Spleen (tissue), 11 donors: ENCODE measurements at regions not wholly inside any gene's neighbourhood (a gene's known extent, or its start where the extent isn't known, plus 50 kb on each side); places are given as distances from the start of the nearest gene placed in this dataset.

Experiments
- DNase-seq: peaks from one replicate; pipeline ENCODE4 v3.0.0-alpha.2; 2020
- H3K27ac ChIP-seq, 8 donors: fragments of 200-600 bp; sonication (generic) in 7 of 8; 1 replicate in 4 of 8; 2 replicates in 4 of 8; pipeline versions ENCODE4 v1.5.0 to v1.8.0; 2016 to 2021; ENCODE audit warnings: inconsistent platforms in 4 of 8, mild to moderate bottlenecking in 4 of 8, moderate library complexity in 1 of 8
- H3K27me3 ChIP-seq, 7 donors: fragments of 200-600 bp; sonication (generic) in 6 of 7; replicated peaks in 1 of 7; 1 replicate in 4 of 7; 2 replicates in 3 of 7; pipeline versions ENCODE4 v1.5.0 to v1.8.0; 2016 to 2021; ENCODE audit warnings: inconsistent platforms in 3 of 7, mild to moderate bottlenecking in 1 of 7
- H3K36me3 ChIP-seq, 6 donors: fragments of 200-600 bp; sonication (generic) in 5 of 6; 1 replicate in 4 of 6; 2 replicates in 2 of 6; pipeline versions ENCODE4 v1.5.0 to v1.8.0; 2016 to 2021; ENCODE audit warnings: inconsistent platforms in 2 of 6
- H3K4me1 ChIP-seq, 6 donors: fragments of 200-600 bp; sonication (generic) in 5 of 6; 1 replicate in 3 of 6; 2 replicates in 3 of 6; pipeline versions ENCODE4 v1.5.0 to v1.8.0; 2016 to 2021; ENCODE audit warnings: inconsistent platforms in 3 of 6
- H3K4me3 ChIP-seq, 8 donors: fragments of 200-600 bp; sonication (generic) in 7 of 8; 1 replicate in 4 of 8; 2 replicates in 4 of 8; pipeline versions ENCODE4 v1.5.0 to v1.8.0; 2016 to 2021; ENCODE audit warnings: inconsistent platforms in 4 of 8, mild to moderate bottlenecking in 4 of 8, moderate library complexity in 2 of 8
- H3K9me3 ChIP-seq, 8 donors: fragments of 200-600 bp; sonication (generic) in 7 of 8; 1 replicate in 4 of 8; 2 replicates in 4 of 8; pipeline versions ENCODE4 v1.5.0 to v1.8.0; 2016 to 2021; ENCODE audit warnings: inconsistent platforms in 4 of 8
- POLR2A ChIP-seq, 3 donors: fragments of 450-650 bp; IDR thresholded peaks; one replicate each; pipeline ENCODE4 v1.5.1; 2017; ENCODE audit warnings: antibody characterized with exemption in 3 of 3, mild to moderate bottlenecking in 1 of 3
- POLR2AphosphoS5 ChIP-seq, 3 donors: sonication (generic); formaldehyde crosslinking; IDR thresholded peaks; one replicate each; pipeline ENCODE4 v1.5.1; 2017; ENCODE audit warnings: antibody characterized with exemption in 3 of 3
- WGBS, 5 donors: extraction: QIAGEN DNeasy Blood & Tissue Kit in 3 of 5; methylation state at CpG; one replicate each; pipeline versions ENCODE4 v1.1.5 to v1.1.7; 2013 to 2018; 5-methylcytosine and 5-hydroxymethylcytosine counted together
- intact Hi-C: fragments of 100-400 bp; cut with DNase I; formaldehyde crosslinking; loops from one replicate; pipeline ENCODE4 v1.15.0; 2023; ENCODE audit warnings: low total_unique reads
- TF ChIP-seq, protein P1 (sequence below), 11 experiments: fragments of 200-600 bp in 7 of 11; fragments of 450-650 bp in 4 of 11; sonication (generic) in 4 of 11; IDR thresholded peaks in 8 of 11; conservative IDR thresholded peaks in 3 of 11; 1 replicate in 7 of 11; 2 replicates in 4 of 11; pipeline versions ENCODE4 v1.4.0 to v1.8.0; 2016 to 2021; ENCODE audit warnings: antibody characterized with exemption in 11 of 11, inconsistent platforms in 4 of 11, mild to moderate bottlenecking in 1 of 11
- donor health status: healthy with polysubstance abuse.
- donor health status: DM: no; HTN: no; CAD: no; lungs with moderate emphysema.
- donor health status: DM: no; HTN: no; CAD: no.
- donor health status: Bipolar disorder and iron deficiency.
- donor health status: healthy.
- donor health status: DM: no; HTN: no; CAD: no.
- donor health status: DM: yes; HTN: yes; CAD: no.

DNA sequence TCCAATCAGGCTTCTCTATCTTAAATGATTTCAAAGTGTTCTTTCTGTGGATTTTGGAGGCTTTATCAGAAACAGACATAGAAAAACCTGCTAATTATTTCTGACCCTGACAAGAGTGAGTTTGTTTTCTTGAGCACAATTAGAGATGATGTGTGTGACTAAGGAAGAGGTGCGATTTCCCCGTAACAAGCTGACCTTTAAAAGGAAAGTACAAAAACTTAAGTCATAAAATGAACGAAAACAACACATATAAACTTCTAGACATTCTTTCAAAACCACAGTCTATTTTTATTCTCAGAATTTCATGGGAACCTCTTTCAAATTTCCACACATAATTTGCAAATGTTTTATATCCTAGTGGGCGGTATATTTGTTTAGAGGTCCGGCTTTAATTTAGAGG lies 604.8 kb downstream of the CPS1 start:
- TF ChIP-seq, protein P1, sequence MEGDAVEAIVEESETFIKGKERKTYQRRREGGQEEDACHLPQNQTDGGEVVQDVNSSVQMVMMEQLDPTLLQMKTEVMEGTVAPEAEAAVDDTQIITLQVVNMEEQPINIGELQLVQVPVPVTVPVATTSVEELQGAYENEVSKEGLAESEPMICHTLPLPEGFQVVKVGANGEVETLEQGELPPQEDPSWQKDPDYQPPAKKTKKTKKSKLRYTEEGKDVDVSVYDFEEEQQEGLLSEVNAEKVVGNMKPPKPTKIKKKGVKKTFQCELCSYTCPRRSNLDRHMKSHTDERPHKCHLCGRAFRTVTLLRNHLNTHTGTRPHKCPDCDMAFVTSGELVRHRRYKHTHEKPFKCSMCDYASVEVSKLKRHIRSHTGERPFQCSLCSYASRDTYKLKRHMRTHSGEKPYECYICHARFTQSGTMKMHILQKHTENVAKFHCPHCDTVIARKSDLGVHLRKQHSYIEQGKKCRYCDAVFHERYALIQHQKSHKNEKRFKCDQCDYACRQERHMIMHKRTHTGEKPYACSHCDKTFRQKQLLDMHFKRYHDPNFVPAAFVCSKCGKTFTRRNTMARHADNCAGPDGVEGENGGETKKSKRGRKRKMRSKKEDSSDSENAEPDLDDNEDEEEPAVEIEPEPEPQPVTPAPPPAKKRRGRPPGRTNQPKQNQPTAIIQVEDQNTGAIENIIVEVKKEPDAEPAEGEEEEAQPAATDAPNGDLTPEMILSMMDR (IDR thresholded peaks at IDR 0.05 in 8 of 11, conservative IDR thresholded peaks at IDR 0.05 in 3 of 11), result no peak
- TF ChIP-seq POLR2A (IDR thresholded peaks at IDR 0.05) (no peak), POLR2AphosphoS5 (IDR thresholded peaks at IDR 0.05) (no peak)
- Histone ChIP-seq H3K27ac (no peak overlapping the region), H3K36me3 (no peaks in the 10 kb centered on the region), H3K4me3 (no peak overlapping the region), H3K9me3 (no peaks in the 10 kb centered on the region), H3K27me3 (no peaks in the 10 kb centered on the region), H3K4me1 (no peaks in the 10 kb centered on the region)
- WGBS, 5 donors, result 72 to 88% (median 82%) methylated on average over 5 of the region's 5 CpGs
- no peak for DNase-seq
- intact Hi-C loops, result no loop called here

GRCh38 chr2:211162911-211163310 lies 606.5 kb downstream of the CPS1 start:
- Histone ChIP-seq H3K27ac (no peak overlapping the region), H3K36me3 (no peaks in the 10 kb centered on the region), H3K9me3 (no peaks in the 10 kb centered on the region), H3K4me1 (no peaks in the 10 kb centered on the region), H3K4me3 (no peak overlapping the region), H3K27me3 (no peaks in the 10 kb centered on the region)
- 71 to 87% (median 75%) methylated on average over 3 of the region's 3 CpGs for WGBS, 5 donors
- DNase-seq, result no peak
- intact Hi-C loops, result no loop called here
- TF ChIP-seq, protein P1 (IDR thresholded peaks at IDR 0.05 in 8 of 11, conservative IDR thresholded peaks at IDR 0.05 in 3 of 11), result no peak
- TF ChIP-seq POLR2A (IDR thresholded peaks at IDR 0.05) (no peak), POLR2AphosphoS5 (IDR thresholded peaks at IDR 0.05) (no peak)

GRCh38 chr2:211170843-211171242 lies 614.4 kb downstream of the CPS1 start:
- 75 to 95% (median 87%) methylated on average over 4 of the region's 4 CpGs for WGBS, 5 donors
- H3K4me1 ChIP-seq, result no peaks in the 10 kb centered on the region
- H3K36me3 ChIP-seq, result no peaks in the 10 kb centered on the region
- TF ChIP-seq, protein P1 (IDR thresholded peaks at IDR 0.05 in 8 of 11, conservative IDR thresholded peaks at IDR 0.05 in 3 of 11), result no peak
- TF ChIP-seq POLR2AphosphoS5 (IDR thresholded peaks at IDR 0.05) (no peak), POLR2A (IDR thresholded peaks at IDR 0.05) (no peak)
- no peaks in the 10 kb centered on the region for H3K9me3 ChIP-seq
- intact Hi-C loops, result no loop called here
- H3K27me3 ChIP-seq, result no peaks in the 10 kb centered on the region
- no peak overlapping the region for H3K4me3 ChIP-seq
- H3K27ac ChIP-seq, result no peak overlapping the region
- no peak for DNase-seq

- H3K4me1 ChIP-seq, result no peaks in the 10 kb centered on the region
- H3K36me3 ChIP-seq, result no peaks in the 10 kb centered on the region
- H3K9me3 ChIP-seq, result no peaks in the 10 kb centered on the region
- no peaks in the 10 kb centered on the region for H3K27me3 ChIP-seq
- intact Hi-C loops, result no loop called here
- no peak for TF ChIP-seq POLR2A (IDR thresholded peaks at IDR 0.05)
- TF ChIP-seq, protein P1 (IDR thresholded peaks at IDR 0.05 in 8 of 11, conservative IDR thresholded peaks at IDR 0.05 in 3 of 11), result no peak
- no peak for TF ChIP-seq POLR2AphosphoS5 (IDR thresholded peaks at IDR 0.05)
- no peak overlapping the region for H3K27ac ChIP-seq
- DNase-seq, result no peak
- 71 to 81% (median 74%) methylated on average over 2 of the region's 2 CpGs for WGBS, 5 donors
- no peak overlapping the region for H3K4me3 ChIP-seq
These were observed 617.6 kb downstream of the CPS1 start for GRCh38 chr2:211174021-211174420.
